Gastroesophageal sphincter (tissue), 4 donors: ENCODE measurements at regions not wholly inside any gene's neighbourhood (a gene's known extent, or its start where the extent isn't known, plus 50 kb on each side); places are given as distances from the start of the nearest gene placed in this dataset.

Experiments
- ATAC-seq: fragments of 150-250 bp; one replicate; pipeline ENCODE4 v1.9.1; 2016; ENCODE audit warnings: mild to moderate bottlenecking, moderate library complexity
- H3K27ac ChIP-seq, 4 donors: fragments of 200-600 bp; sonication (generic) in 3 of 4; 1 replicate in 3 of 4; 2 replicates in 1 of 4; pipeline ENCODE4 v1.5.1; 2016 to 2019
- H3K27me3 ChIP-seq: fragments of 200-600 bp; sonication (generic); one replicate; pipeline ENCODE4 v1.5.1; 2019
- H3K36me3 ChIP-seq, 2 donors: fragments of 200-600 bp; sonication (generic); one replicate each; pipeline ENCODE4 v1.5.1; 2019; ENCODE audit warnings: control low read depth in 1 of 2
- H3K4me1 ChIP-seq, 3 donors: fragments of 200-600 bp; sonication (generic); 1 replicate in 2 of 3; 2 replicates in 1 of 3; pipeline ENCODE4 v1.5.1; 2016 to 2019; ENCODE audit warnings: control low read depth in 2 of 3
- H3K4me3 ChIP-seq, 2 donors: fragments of 200-600 bp; sonication (generic); one replicate each; pipeline ENCODE4 v1.5.1; 2019; ENCODE audit warnings: mild to moderate bottlenecking in 1 of 2, moderate library complexity in 1 of 2
- H3K9me3 ChIP-seq, 3 donors: fragments of 200-600 bp; sonication (generic); one replicate each; pipeline ENCODE4 v1.5.1; 2017 to 2019; ENCODE audit warnings: control low read depth in 2 of 3
- CTCF ChIP-seq, 4 experiments: fragments of 200-600 bp in 2 of 4; fragments of 450-650 bp in 2 of 4; sonication (generic) in 1 of 4; IDR thresholded peaks; one replicate each; pipeline ENCODE4 v1.5.1; 2017 to 2019; ENCODE audit warnings: antibody characterized with exemption in 4 of 4, mild to moderate bottlenecking in 2 of 4, moderate library complexity in 2 of 4
- EP300 ChIP-seq: sonication (generic); formaldehyde crosslinking; IDR thresholded peaks from one replicate; pipeline ENCODE4 v1.6.1; 2017; ENCODE audit warnings: antibody characterized with exemption, mild to moderate bottlenecking
- POLR2A ChIP-seq, 2 donors: fragments of 450-650 bp; IDR thresholded peaks; one replicate each; pipeline ENCODE4 v1.6.1; 2017; ENCODE audit warnings: antibody characterized with exemption in 2 of 2, mild to moderate bottlenecking in 2 of 2, moderate library complexity in 1 of 2
- POLR2AphosphoS5 ChIP-seq: sonication (generic); formaldehyde crosslinking; IDR thresholded peaks from one replicate; pipeline ENCODE4 v1.6.1; 2017; ENCODE audit warnings: antibody characterized with exemption
- WGBS, 2 donors: methylation state at CpG; one replicate each; pipeline ENCODE4 v1.1.5; 2018; ENCODE audit warnings: low coverage in 1 of 2; 5-methylcytosine and 5-hydroxymethylcytosine counted together

- 39 to 51% methylated on average over 2 of the region's 2 CpGs for WGBS, 2 donors
- H3K9me3 ChIP-seq = no peaks in the 10 kb centered on the region
- TF ChIP-seq EP300 = no peak
- TF ChIP-seq CTCF (IDR thresholded peaks at IDR 0.05) = no peak
- no peak for TF ChIP-seq POLR2A (IDR thresholded peaks at IDR 0.05)
- no peak for ATAC-seq
- no peaks in the 10 kb centered on the region for H3K27me3 ChIP-seq
- no peaks in the 10 kb centered on the region for H3K36me3 ChIP-seq
- no peaks in the 10 kb centered on the region for H3K4me1 ChIP-seq
- no peak overlapping the region for H3K4me3 ChIP-seq
- no peak overlapping the region for H3K27ac ChIP-seq
These were observed 436.7 kb downstream of the MEI4 start for GRCh38 chr6:78089531-78089930.

GRCh38 chr6:78093906-78094305 is 441.1 kb downstream of the MEI4 start:
- Histone ChIP-seq H3K27ac (no peak overlapping the region), H3K36me3 (no peaks in the 10 kb centered on the region), H3K9me3 (no peaks in the 10 kb centered on the region), H3K27me3 (no peaks in the 10 kb centered on the region), H3K4me3 (no peak overlapping the region), H3K4me1 (no peaks in the 10 kb centered on the region)
- ATAC-seq = no peak
- 43 to 50% methylated on average over 1 of the region's 1 CpG for WGBS, 2 donors
- TF ChIP-seq POLR2AphosphoS5 = no peak
- no peak for TF ChIP-seq EP300
- no peak for TF ChIP-seq POLR2A (IDR thresholded peaks at IDR 0.05)
- no peak for TF ChIP-seq CTCF (IDR thresholded peaks at IDR 0.05)

GRCh38 chr6:78101387-78101786 is 448.5 kb downstream of the MEI4 start:
- Histone ChIP-seq H3K36me3 (no peaks in the 10 kb centered on the region), H3K27me3 (no peaks in the 10 kb centered on the region), H3K4me1 (no peaks in the 10 kb centered on the region), H3K9me3 (no peaks in the 10 kb centered on the region), H3K4me3 (no peak overlapping the region), H3K27ac (no peak overlapping the region)
- WGBS, 2 donors = 100% methylated on average over 1 of the region's 1 CpG
- TF ChIP-seq POLR2A (IDR thresholded peaks at IDR 0.05) (no peak), POLR2AphosphoS5 (no peak), EP300 (no peak), CTCF (IDR thresholded peaks at IDR 0.05) (no peak)
- no peak for ATAC-seq

- no peak for ATAC-seq
- H3K27me3 ChIP-seq = no peaks in the 10 kb centered on the region
- H3K4me1 ChIP-seq = no peaks in the 10 kb centered on the region
- H3K27ac ChIP-seq = no peak overlapping the region
- TF ChIP-seq CTCF (IDR thresholded peaks at IDR 0.05) (no peak), EP300 (no peak), POLR2A (IDR thresholded peaks at IDR 0.05) (no peak), POLR2AphosphoS5 (no peak)
- H3K4me3 ChIP-seq = no peak overlapping the region
- H3K36me3 ChIP-seq = no peaks in the 10 kb centered on the region
- peaks cover 0 to 11% (median 0%) of the 10 kb centered on the region in 3 donors for H3K9me3 ChIP-seq
These were observed 457.8 kb downstream of the MEI4 start for GRCh38 chr6:78110641-78111040.

- no peak for ATAC-seq
- no peak for TF ChIP-seq POLR2AphosphoS5
- no peak for TF ChIP-seq EP300
- no peak for TF ChIP-seq CTCF (IDR thresholded peaks at IDR 0.05)
- TF ChIP-seq POLR2A (IDR thresholded peaks at IDR 0.05) = no peak
- H3K4me3 ChIP-seq = no peak overlapping the region
- H3K9me3 ChIP-seq = peaks cover 0 to 11% (median 0%) of the 10 kb centered on the region in 3 donors
- 53% methylated on average over 1 of the region's 1 CpG; no CpG with 5 or more reads in 1 of the 2 donors for WGBS, 2 donors
- no peaks in the 10 kb centered on the region for H3K36me3 ChIP-seq
- no peak overlapping the region for H3K27ac ChIP-seq
- no peaks in the 10 kb centered on the region for H3K27me3 ChIP-seq
- H3K4me1 ChIP-seq = no peaks in the 10 kb centered on the region
These were observed 465.1 kb downstream of the MEI4 start for GRCh38 chr6:78117966-78118365.
